Nephron progenitor cell (in vitro differentiated cells): ENCODE measurements at regions not wholly inside any gene's neighbourhood (a gene's known extent, or its start where the extent isn't known, plus 50 kb on each side); places are given as distances from the start of the nearest gene placed in this dataset.

Source experiments
- DNase-seq: peaks from one replicate; pipeline ENCODE4 v3.0.0; 2021
- H3K27ac Mint-ChIP-seq: 2 replicates; pipeline ENCODE4 v1.8.0; 2021; ENCODE audit warnings: mild to moderate bottlenecking, moderate library complexity, mixed read lengths
- H3K27me3 Mint-ChIP-seq: 2 replicates; pipeline ENCODE4 v1.8.0; 2021; ENCODE audit warnings: mild to moderate bottlenecking, low read depth, mixed read lengths; ENCODE audit not compliant: poor library complexity
- H3K36me3 Mint-ChIP-seq: 2 replicates; pipeline ENCODE4 v1.8.0; 2021; ENCODE audit warnings: low read depth, mixed read lengths
- H3K4me1 Mint-ChIP-seq: 2 replicates; pipeline ENCODE4 v1.8.0; 2021; ENCODE audit warnings: mixed read lengths
- H3K4me3 Mint-ChIP-seq: 2 replicates; pipeline ENCODE4 v1.8.0; 2021; ENCODE audit warnings: mild to moderate bottlenecking, moderate library complexity, mixed read lengths
- H3K9me3 Mint-ChIP-seq: 2 replicates; pipeline ENCODE4 v1.8.0; 2021; ENCODE audit warnings: mild to moderate bottlenecking, moderate library complexity, mixed read lengths
- TF ChIP-seq, protein P1 (sequence below): fragments of 200-600 bp; sonication (generic); IDR thresholded peaks from 2 replicates; pipeline ENCODE4 v1.5.0; 2021; ENCODE audit warnings: antibody characterized with exemption

DNA sequence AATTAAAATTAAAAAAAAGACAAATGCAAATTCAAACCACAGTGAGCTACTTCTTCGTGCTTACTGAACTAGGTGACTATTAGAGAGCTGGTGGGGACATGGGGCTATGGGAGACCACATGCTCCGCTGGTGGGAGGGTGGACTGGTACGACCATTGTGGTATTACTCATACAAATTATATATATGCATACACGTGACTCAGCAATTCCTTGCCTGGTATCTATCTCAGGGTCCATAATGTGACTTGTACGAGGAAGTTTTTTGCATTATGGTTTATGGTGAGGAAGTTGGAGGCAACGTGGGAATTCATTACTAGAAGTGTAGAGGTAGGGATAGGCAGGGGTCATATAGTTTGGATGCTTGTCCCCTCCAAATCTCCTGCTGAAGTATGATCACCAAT, 1112.7 kb downstream of the TYW1 start:
- H3K27ac Mint-ChIP-seq: no peak overlapping the region
- no peak overlapping the region for H3K4me3 Mint-ChIP-seq
- H3K27me3 Mint-ChIP-seq: peaks cover 10% of the 10 kb centered on the region
- H3K9me3 Mint-ChIP-seq: no peaks in the 10 kb centered on the region
- no peak for DNase-seq
- H3K36me3 Mint-ChIP-seq: no peaks in the 10 kb centered on the region
- peaks cover under 1% of the 10 kb centered on the region for H3K4me1 Mint-ChIP-seq
- TF ChIP-seq, protein P1, sequence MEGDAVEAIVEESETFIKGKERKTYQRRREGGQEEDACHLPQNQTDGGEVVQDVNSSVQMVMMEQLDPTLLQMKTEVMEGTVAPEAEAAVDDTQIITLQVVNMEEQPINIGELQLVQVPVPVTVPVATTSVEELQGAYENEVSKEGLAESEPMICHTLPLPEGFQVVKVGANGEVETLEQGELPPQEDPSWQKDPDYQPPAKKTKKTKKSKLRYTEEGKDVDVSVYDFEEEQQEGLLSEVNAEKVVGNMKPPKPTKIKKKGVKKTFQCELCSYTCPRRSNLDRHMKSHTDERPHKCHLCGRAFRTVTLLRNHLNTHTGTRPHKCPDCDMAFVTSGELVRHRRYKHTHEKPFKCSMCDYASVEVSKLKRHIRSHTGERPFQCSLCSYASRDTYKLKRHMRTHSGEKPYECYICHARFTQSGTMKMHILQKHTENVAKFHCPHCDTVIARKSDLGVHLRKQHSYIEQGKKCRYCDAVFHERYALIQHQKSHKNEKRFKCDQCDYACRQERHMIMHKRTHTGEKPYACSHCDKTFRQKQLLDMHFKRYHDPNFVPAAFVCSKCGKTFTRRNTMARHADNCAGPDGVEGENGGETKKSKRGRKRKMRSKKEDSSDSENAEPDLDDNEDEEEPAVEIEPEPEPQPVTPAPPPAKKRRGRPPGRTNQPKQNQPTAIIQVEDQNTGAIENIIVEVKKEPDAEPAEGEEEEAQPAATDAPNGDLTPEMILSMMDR: no peak

DNA sequence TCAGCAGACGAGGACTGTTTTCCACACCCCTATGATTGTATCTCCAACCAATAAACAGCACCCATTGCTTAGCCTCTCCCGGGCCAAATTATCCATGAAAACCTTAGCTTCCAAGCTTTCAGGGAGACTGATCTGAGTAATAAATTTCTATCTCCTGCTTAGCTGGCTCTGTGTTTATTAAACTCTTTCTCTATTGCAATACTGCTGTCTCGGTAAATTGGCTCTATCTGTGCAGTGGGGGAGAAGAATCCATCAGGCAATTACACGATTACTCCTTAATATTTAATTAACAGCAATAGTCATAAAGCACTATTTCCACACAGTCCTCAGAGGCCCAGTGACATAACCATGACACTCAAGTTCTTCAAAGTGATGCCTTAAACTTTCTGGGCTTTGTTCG, 1122.8 kb downstream of the TYW1 start:
- H3K27ac Mint-ChIP-seq: no peak overlapping the region

DNA sequence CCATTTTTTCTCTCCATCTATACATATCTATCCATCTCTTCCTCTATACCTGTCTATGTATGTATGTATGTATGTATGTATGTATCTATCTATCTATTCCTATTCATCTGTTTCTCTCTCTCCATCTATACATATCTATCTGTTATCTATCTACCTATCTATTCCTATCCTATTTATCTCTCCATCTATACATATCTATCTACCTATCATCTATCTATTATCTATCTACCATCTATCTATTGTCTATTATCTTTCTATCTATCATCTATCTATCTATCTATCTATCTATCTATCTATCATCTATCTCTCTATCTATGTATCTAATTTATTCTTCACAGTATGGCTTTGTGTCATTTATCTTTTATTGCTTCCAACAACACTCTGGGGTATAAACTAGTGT, 1124.4 kb downstream of the TYW1 start:
- no peak overlapping the region for H3K27ac Mint-ChIP-seq
- peaks cover 28% of the 10 kb centered on the region for H3K9me3 Mint-ChIP-seq
- H3K27me3 Mint-ChIP-seq: peaks cover 18% of the 10 kb centered on the region
- TF ChIP-seq, protein P1: no peak
- DNase-seq: no peak
- H3K4me3 Mint-ChIP-seq: no peak overlapping the region
- peaks cover 4% of the 10 kb centered on the region for H3K36me3 Mint-ChIP-seq
- H3K4me1 Mint-ChIP-seq: peaks cover 5% of the 10 kb centered on the region

More for the DNA sequence above, 1122.8 kb downstream of the TYW1 start:
- peaks cover 28% of the 10 kb centered on the region for H3K9me3 Mint-ChIP-seq
- peaks cover 12% of the 10 kb centered on the region for H3K27me3 Mint-ChIP-seq
- peaks cover 4% of the 10 kb centered on the region for H3K36me3 Mint-ChIP-seq
- no peak for DNase-seq
- TF ChIP-seq, protein P1: no peak
- H3K4me3 Mint-ChIP-seq: no peak overlapping the region
- H3K4me1 Mint-ChIP-seq: peaks cover 5% of the 10 kb centered on the region

DNA sequence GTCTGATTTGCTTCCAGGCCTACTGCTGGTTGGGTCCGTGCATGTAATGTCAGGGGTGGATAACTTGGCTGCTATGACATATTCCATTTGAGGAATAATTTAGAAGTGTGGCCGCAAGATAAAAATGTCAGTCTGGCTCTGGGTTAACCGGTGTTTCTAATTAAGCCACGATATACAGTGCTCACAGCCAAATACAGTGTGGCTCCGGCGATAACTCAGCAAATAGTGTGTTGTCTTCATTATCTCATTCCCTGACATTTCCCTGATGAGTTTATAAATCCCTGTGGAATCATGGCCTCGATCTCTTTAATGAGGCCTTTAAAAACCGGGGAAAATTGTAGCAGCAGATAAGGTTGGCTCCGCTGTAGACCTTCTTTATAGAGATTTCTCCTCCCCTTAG, 1125.0 kb downstream of the TYW1 start:
- DNase-seq: no peak
- no peak overlapping the region for H3K4me3 Mint-ChIP-seq
- H3K27me3 Mint-ChIP-seq: peaks cover 16% of the 10 kb centered on the region
- no peak overlapping the region for H3K27ac Mint-ChIP-seq
- H3K4me1 Mint-ChIP-seq: peaks cover 5% of the 10 kb centered on the region
- TF ChIP-seq, protein P1: no peak
- peaks cover 4% of the 10 kb centered on the region for H3K36me3 Mint-ChIP-seq
- H3K9me3 Mint-ChIP-seq: peaks cover 28% of the 10 kb centered on the region

DNA sequence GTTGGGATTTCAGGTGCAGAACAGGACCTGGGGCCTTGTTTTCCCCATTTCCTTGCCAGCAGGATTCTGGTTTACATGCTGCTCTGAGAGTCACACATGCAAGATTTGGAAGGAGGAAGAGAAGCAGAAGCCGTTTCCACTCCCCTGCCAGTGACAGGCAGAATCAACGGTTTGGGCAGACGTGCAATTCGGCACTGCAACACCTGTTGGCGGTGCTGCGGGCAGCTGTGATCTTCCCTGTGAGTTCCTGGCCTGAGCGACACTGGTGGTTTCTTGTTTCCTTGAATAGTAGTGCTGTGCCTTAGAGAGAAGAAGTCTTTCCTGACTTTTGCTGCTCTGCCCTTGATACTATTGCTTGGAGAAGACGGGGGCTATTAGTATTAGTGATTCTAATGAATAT, 1126.2 kb downstream of the TYW1 start:
- no peak for DNase-seq
- no peak overlapping the region for H3K4me3 Mint-ChIP-seq
- H3K4me1 Mint-ChIP-seq: peaks cover 5% of the 10 kb centered on the region
- no peak overlapping the region for H3K27ac Mint-ChIP-seq
- peaks cover 28% of the 10 kb centered on the region for H3K9me3 Mint-ChIP-seq
- H3K27me3 Mint-ChIP-seq: peaks cover 15% of the 10 kb centered on the region
- TF ChIP-seq, protein P1: no peak
- H3K36me3 Mint-ChIP-seq: peaks cover 4% of the 10 kb centered on the region

DNA sequence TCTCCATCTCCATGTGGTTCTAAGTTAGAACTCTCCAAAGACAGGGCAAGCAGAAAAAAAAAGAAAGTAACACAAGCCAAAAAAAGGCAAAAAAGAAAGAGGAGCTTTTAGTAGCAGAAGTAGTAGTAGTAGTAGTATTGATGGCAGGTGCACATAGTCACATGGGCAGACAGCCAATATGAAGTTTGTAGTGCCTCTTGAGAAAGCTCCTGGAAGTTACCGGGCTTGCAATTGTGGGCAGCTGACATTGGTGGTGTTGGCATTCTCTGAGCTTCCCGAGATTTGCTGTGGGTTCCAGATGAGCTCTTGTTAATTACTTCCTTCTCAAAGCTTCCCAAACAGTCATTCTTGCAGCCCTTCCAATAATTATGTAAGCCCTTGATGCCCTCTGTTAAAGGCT, 1128.5 kb downstream of the TYW1 start:
- TF ChIP-seq, protein P1: no peak
- no peak for DNase-seq
- Mint-ChIP-seq H3K27ac (no peak overlapping the region), H3K9me3 (peaks cover 9% of the 10 kb centered on the region), H3K4me3 (no peak overlapping the region), H3K27me3 (peaks cover 11% of the 10 kb centered on the region), H3K4me1 (peaks cover 5% of the 10 kb centered on the region), H3K36me3 (no peaks in the 10 kb centered on the region)
